Umbilical cord (tissue), 1 donor: ENCODE measurements at regions not wholly inside any gene's neighbourhood (a gene's known extent, or its start where the extent isn't known, plus 50 kb on each side); places are given as distances from the start of the nearest gene placed in this dataset.
"Not testable (repeated sequence)": the region's sequence is repeated elsewhere in the genome, so short reads cannot be mapped to it uniquely, and the experiment has no call there.

ENCODE experiments used
- DNase-seq: peaks from one replicate; pipeline ENCODE4 v3.0.0-alpha.2; 2015; ENCODE audit warnings: low spot score

DNA sequence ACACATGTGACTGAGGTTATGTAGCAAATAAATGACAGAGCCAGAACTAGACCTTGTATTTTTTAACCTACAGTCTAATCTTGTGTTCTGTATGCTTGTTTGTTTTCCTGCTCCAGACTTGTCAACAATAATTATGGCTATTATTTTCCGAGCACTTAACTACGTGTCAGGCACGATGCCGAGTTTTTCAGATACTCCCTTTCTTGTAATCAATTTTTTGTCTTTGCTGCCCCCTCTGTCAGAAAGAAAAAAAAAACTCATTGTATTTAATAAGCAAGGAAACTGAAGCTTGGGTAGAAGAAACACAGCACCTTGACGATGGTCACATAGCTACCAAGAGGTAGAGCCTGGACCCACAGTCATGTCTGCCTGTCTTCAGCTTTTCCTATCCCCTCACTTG is 95.7 kb upstream of the TRIM77 start:
- DNase-seq, result peak; percentile 52

DNA sequence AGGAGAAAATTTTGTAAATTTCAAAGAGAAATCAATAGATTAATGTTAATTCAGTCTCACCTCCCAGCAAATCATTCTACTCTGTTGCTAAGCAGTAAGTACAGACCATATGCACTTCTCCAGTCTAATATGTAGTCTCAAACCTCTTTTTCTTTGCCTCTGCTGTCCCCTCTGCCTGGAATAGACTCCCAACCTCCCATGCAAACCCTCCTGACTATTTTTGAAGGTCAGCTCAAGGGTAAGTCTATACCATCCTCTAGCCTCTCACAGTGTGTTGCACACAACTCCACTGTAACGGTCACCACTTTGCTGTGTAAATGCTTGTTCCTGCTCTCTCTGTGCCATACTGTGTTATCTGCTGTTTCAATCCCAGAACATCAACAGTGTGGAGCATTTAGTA is 94.5 kb upstream of the TRIM77 start:
- DNase-seq, result not testable (repeated sequence)

DNA sequence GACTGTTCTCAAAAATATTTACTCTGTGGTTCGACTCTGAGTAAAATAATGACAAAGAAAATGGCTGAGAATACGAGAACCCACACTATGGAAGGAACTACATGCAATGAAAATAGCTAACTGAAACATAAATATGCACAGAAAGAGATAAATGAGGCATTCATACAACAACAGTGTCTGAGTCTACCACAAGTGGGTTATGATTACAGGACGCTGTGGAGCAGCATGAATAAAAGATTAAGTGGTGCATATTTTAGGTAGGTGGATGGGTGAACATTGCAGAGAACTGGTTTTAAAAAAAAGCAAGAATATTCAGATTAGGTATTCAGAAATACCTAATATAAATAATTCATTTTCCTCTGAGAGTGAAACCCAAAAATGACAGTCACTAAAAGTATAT is 93.9 kb upstream of the TRIM77 start:
- DNase-seq, result not testable (repeated sequence)

DNA sequence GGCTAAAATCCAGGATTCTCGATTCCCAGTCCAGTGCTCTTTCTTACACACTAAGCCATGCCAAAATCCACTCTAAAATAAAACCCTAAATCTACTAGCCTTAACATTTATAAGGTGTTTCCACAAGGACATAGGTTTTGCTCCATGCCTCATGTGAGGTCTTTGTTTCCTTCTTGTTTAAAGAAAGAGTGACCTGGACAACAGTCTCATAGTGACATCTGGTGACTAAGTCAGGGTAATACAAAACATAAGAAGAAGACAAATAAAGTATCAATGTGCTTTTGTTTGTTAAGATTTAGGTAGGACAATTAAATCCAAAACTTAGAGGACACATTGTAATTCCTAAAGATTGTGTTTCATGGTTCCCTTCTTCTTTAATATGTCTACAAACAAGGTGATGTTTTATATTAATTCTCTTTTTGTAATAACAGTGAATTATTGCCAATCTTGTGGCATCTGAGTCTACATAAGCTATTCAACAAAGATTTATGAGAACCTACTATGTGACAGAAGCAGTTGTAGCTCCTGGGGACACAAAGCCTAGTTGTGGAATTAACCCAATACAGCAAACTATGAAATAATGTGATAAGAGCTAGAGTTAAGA is 93.0 kb upstream of the TRIM77 start:
- peak; percentile 20 for DNase-seq

DNA sequence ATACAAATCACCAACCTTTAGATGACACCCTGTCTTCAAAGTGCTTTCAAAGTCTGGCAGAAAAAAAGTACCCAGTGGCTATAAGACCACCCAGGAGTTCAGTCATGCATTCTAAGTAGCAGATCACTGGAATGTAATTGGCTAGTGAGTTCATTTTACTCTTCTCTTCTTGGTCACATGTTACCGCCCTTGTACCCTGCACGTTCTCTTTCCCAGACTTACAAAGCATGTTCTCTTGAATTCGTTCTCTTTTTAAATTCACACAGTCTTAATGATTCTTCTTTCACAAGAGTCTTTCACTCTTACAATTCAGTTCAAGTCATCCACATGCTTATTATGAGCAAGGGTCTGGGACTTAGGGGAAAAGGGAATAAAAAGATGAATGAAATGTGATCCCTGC is 89.4 kb upstream of the TRIM77 start:
- DNase-seq, result not testable (repeated sequence)

DNA sequence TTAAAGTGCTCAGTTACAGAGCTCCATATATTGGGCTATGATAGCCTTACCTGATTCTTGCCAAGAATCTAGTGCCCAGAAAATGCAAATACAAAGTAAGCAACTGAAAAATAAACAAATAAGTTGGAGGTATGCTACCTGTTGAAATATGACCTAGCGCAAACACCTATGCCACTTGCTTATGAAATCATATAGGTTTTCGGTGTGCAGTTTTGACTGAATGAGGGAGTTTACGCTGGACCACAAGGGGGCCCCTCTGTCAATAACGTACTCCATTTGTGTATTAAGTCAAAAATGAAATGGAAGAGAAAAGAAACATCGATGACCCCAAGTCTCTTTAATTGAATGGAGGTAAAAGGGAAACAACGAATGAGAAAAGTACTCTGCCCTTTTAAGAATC is 84.9 kb upstream of the TRIM77 start:
- DNase-seq, result no peak

DNA sequence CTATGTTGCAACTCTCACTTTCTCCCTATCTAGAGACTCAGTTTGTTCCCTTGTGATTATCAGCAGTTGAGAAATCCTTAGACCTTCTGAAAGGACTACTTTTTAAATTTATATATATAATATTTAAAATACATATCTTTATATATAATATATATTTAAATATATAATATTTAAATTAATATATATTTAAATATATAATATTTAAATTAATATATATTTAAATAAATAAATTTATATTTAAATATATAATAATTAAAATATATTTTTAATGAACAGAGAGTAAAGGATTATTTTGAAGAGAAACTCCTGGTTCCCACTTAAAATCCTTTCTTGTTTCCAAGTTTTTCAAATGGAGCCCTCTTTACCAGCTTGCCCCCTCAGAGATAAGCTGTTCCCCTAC is 83.7 kb upstream of the TRIM77 start:
- no peak for DNase-seq

DNA sequence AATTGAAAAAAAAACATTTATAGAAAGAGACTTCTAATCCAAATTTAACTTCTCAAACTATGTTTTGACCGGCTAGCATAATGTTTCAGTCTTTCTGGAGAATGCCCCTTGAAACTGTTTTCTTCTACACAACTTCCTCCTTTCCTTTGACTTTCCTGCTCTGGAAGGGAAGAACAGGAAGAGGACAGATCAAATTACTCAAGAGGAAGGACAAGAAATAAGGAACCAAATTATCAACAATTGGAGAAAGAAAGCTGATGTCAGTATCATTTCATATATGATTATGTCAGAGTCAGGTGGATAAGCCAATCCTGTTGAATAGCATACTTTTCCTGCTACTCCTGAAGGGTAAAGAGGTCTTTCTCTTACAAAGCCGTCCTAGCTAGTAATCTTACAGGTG is 83.2 kb upstream of the TRIM77 start:
- DNase-seq, result not testable (repeated sequence)

DNA sequence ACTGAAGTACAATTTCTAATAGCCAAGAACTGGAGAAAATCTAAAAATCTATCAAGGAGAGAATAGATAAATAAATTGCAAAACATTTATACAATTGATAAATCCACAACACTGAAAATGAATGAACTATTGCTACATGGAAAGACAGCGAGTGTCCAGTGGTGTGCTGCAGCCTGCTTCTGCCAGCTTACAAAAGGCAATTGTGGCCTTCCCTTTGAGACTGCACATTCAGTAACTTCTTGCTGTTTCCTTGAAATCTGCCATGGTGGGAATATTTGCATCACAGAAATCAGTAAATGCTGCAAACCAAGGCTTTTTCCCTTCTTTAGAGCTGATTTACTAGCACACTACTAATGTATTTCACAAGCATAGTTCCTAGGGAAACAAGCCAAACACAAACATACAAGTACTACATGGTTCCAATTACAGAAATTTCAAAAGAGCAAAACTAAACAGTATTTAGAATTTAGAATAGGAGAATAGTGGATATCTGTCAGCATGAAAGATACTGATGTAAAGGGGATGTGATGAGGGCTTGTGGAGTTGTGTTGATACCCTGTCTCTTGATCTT is 76.9 kb upstream of the TRIM77 start:
- DNase-seq, result peak; percentile 21

DNA sequence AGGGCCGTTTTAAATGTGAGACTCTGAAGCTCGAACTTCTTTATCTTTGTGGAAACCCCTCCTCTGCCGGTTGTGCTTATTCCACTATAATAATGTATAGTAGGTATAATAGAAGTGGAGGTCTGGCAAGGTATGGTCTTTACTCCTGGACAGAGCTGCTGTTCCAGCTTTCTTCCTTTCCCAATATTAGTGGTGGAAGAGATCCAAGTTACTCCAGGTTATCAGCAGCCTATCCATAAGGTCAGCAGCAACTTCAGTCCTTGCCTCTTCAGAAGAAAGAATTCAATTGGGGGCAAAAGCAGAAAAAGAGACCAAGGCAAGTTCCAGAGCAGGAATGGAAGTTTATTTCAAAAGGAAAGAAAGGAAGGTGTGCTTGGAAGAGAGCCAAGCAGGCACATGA is 69.3 kb upstream of the TRIM77 start:
- not testable (repeated sequence) for DNase-seq

DNA sequence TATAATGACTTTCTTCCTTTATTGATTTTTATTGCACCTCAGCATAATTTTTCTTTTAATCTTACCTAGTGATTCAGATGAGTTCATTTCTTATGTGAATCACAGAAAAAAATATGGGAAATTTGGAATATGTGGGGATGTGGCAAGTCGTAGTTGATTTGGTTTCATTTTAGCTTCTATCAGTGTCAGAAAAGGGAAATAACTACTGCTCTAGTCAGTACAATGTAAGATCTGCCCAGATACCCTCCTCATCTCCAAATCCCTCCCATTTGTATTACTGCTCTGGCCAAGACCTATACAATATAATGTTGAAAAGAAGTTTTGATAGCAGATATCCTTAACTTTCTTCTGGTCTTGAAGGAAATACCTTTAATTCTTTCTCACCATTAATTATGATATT is 61.9 kb upstream of the TRIM77 start:
- DNase-seq, result not testable (repeated sequence)

DNA sequence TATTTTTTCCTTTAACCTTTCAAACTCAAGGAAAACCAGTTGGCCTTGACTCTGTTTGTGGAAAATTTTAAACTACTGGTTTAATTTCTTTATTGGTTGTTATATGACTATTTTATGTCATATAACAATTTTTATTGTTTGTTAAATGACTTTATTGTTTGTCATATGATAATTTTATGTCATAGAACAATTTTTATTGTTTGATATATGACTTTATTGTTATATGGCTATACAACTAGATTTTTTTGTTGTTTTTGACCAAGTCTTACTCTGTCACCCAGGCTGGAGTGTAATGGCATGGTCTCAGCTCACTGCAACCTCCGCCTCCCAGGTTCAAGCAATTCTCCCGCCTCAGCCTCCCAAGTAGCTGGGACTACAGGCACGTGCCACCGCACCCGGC is 61.1 kb upstream of the TRIM77 start:
- DNase-seq, result not testable (repeated sequence)

DNA sequence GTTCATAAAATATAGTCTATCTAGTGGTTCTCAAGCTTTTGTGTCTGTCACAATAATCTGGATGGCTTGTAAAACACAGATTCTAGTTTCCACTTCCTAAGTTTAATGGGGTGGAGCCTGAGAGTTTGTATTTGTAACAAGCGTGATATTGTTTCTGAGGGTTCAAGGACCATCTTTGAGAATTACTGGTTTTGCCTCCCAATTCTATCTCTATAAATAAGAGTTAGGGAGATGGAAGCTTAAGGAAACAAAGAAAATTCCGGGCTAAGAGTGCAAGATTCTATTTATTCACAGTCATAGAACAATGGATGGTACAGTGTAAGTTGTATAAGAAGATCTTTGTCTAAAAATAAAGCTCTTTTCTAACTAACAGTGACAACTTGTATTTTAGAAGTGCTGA is 55.4 kb upstream of the TRIM77 start:
- not testable (repeated sequence) for DNase-seq

DNA sequence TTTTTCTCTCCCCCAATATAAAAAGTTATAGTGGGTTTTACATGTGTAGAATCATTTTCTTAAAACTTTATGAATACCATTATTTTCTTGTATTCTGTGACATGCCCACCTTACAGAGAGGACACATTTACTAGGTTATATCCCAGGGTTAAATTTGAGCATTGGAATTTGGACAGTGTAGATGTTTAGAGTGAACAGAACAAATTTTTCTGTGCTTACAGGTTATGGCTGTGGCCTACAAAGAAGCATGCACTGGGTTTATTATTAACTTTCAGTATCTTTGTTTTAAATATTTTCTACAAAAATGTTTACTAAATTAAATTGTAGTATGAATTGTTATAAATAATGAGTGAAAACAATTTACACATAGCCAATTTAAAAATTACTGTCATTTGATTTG is 51.3 kb upstream of the TRIM77 start:
- not testable (repeated sequence) for DNase-seq

DNA sequence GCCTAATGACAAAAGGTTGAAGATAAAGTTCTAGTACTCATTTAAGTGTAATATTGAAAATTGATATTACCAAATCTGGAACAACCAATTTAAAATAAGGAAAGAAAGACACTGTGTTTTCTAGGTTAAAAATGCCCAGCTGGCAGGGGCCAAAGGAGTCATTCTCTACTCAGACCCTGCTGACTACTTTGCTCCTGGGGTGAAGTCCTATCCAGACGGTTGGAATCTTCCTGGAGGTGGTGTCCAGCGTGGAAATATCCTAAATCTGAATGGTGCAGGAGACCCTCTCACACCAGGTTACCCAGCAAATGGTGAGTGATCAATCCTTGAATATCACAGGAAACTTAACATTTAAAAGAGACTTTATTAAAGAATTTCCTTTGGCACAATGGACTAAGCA is 50.7 kb upstream of the TRIM77 start:
- not testable (repeated sequence) for DNase-seq

DNA sequence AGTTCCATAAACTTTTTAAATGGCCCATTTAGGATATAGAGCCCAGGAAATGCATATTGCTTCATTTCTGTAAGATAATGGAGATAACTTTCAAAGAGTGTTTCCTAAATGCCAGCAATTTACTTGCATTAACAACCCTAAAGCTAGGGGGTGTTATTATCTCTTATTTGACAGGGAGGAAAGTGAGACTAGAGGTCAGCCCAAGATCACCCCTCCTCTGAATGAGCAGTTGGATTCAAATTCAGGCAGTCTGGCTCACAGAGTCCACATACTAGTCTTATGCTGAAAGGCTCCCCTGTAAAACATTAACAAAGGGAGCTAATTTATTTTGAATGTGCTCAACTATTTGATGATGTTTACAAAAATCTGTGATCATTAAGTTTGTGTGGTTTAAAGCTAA is 49.9 kb upstream of the TRIM77 start:
- no peak for DNase-seq
